GM18861 (cell line): ENCODE measurements at regions not wholly inside any gene's neighbourhood (a gene's known extent, or its start where the extent isn't known, plus 50 kb on each side); places are given as distances from the start of the nearest gene placed in this dataset.
"Not testable (repeated sequence)": the region's sequence is repeated elsewhere in the genome, so short reads cannot be mapped to it uniquely, and the experiment has no call there.

Experiments
- ATAC-seq: cut with Tn5 transposase; IDR thresholded peaks from one replicate; pipeline ENCODE4 v1.9.1; 2021; ENCODE audit not compliant: unreplicated experiment

GRCh38 chr6:71588490-71588889 lies 297.9 kb upstream of the RIMS1 start:
- no peak for ATAC-seq

DNA sequence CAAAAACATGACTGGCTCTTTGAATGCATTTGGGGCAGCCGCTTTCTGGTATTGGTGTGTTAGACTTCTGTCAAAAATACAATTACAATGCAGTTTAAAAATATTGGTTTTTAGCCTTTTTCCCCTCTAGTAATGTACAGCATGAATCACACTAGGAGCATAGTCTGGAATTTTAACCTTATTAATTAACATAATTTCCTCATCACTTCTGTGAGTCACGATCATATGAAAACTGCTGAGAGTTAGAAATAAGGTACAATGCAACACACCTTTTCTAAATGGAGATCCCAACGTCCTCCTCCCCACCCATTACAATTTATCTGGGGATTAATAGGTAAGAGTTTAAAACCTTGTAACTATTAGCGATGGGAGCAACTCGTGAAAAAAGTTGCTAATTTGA lies 297.1 kb upstream of the RIMS1 start:
- ATAC-seq = no peak

- ATAC-seq = no peak
Observed at GRCh38 chr6:71592643-71593042, 293.7 kb upstream of the RIMS1 start.

DNA sequence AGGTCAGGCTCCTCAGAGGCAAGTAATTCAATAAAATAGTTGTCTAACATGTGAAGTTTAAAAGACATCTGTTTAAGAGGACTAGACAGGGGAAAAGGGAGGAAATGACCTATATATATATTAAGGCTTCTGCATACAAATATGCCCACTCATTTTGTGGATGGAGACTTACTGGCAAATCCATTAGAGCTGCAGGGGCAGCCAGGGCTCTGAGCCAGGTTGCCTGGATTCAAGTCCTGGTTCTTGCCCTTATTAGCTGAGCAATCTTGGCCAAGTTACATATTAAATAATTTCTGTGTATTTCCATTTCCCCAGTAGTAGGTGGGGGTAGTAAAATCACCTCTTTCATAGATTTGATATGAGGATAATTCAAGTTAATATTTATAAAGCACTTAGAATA lies 287.0 kb upstream of the RIMS1 start:
- no peak for ATAC-seq

- ATAC-seq = no peak
Observed at GRCh38 chr6:71602385-71603007, 283.9 kb upstream of the RIMS1 start.

DNA sequence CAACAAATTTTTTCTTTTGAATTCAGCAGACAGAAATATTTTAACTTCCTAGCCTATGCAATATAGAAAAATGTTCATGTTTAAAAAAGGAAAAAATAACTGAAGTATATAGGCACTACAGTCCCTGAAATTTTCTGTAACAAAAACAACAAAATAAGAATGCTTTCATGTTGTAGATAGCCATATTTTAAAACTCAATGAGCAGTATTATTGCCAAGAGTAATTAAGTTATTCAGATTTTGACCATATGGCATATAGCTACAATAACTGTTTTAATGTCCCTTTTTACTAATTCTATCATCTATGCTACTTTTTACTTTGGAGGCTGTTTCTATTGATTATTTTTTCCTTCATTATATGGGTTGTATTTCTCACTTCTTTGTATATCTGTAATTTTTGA lies 283.3 kb upstream of the RIMS1 start:
- no peak for ATAC-seq

- ATAC-seq = no peak
Observed at GRCh38 chr6:71608646-71609045, 277.7 kb upstream of the RIMS1 start.

DNA sequence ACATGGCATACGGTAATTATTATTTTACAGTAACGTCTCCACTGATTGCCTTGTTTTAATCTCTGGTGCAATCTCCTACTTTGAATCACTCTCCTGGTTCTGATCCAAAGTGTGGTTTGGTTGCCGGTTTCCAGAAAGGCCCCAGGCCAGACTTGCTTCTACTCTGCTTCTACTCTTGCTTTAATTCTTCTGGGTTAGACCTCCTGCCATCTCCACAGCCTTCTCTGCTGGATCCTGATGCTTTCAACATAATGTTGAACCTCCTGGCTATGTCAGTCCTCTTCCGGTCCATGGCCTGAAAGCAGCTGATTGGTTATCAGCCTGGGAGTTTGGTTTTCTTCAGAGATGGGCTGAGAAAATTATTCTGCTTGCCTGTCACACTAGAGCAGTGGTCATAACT lies 266.5 kb upstream of the RIMS1 start:
- no peak for ATAC-seq

DNA sequence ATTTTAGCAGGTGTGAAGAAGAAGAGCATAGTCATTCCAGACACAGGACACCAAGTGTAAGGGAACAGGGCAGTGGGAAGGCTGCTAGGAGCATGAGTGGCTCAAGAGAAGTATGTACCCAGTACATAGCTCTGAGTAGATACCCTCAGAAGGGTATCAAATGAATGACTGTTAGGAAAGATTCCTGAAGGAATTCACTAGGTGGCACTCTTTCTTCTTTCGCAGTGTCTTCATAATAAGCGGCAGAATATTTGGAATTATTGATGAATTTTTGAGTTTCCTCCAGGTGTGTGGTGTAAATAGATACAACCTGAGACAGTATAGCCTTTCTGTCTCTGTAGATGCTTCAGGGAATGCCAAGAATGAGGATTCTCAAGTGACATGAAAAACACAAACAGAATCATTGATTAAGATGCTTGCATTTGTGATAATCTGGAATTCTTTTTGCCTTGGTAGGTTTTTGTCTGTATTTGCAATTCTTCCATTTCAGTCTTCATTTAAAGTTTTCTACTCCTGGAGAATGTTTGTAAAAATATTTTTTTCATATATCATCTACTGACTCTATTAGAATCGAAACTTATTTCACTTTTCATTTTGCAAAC lies 264.3 kb upstream of the RIMS1 start:
- ATAC-seq = no peak

DNA sequence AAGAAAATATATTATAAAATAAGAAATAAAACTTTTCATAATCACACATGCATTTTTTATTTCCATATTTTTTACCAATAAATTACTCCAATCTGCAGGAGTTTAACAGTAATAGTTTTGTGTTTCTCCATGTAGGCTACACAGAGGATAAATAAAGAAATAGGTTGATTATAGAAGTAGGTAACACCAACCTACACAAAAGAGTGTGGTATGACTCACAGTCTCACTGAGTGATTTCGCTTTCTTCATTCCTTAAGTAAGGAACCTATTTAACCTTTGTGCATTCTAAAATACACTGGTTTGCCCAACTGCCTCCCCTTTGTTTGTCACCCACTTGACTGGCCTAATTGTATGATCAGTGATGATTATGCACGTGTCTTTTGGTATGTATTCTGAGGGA lies 244.2 kb upstream of the RIMS1 start:
- no peak for ATAC-seq

DNA sequence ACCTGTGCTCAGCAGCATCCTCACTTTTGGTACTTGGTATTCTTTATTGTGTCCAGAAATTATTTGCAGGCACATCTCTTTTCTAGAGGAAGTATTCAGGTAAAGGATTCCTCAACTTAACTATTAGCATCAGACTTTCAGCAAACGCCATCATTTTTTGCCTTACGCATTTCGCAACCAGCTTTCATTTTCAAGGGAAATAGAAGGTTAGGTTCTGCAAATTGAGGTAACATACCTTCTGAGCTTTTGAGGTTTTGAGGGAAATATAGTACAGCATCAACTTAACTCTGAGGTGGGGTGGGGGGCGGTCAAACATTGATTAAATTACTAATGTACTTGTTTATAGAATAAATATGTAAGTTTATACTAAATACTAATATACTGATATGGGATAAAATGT lies 243.6 kb upstream of the RIMS1 start:
- ATAC-seq = no peak

DNA sequence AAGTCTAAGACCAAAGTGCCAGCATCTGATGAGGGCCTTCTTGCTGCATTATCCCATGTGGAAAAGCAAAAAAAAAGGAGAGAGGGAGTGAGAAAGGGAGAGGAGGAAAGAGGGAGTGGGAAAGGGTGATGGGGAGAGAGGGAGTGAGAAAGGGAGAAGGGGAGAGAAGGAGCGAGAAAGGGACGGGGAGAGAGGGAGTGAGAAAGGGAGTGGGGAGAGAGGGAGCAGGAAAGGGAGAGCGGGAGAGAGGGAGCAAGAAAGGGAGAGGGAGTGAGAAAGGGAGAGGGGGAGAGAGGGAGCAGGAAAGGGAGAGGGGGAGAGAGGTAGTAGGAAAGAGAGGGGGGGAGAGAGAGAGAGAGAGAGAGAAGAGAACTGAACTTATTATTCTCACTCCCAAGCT lies 241.1 kb upstream of the RIMS1 start:
- ATAC-seq = no peak

DNA sequence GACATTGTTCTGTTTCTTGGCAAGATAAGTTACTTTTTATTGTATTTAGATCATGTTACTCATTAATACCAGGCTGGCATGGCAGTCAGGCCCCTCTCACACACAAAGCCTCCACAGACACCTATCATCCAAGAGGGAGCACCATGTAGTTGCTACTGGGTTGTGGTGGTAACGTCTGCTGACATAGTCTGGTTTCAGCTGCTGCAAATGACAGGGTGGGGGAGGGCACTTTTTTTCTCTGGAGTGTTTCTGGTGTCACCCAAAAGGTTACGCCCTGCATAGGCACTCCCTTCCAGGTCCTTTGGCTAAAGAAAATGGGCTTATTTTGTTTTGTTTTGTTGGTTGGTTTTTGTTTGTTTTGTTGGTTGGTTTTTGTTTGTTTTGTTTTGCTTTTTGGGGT lies 236.4 kb upstream of the RIMS1 start:
- no peak for ATAC-seq

GRCh38 chr6:71651636-71652035 lies 234.7 kb upstream of the RIMS1 start:
- no peak for ATAC-seq

- ATAC-seq = no peak
Observed at GRCh38 chr6:71656121-71656520, 230.2 kb upstream of the RIMS1 start.

DNA sequence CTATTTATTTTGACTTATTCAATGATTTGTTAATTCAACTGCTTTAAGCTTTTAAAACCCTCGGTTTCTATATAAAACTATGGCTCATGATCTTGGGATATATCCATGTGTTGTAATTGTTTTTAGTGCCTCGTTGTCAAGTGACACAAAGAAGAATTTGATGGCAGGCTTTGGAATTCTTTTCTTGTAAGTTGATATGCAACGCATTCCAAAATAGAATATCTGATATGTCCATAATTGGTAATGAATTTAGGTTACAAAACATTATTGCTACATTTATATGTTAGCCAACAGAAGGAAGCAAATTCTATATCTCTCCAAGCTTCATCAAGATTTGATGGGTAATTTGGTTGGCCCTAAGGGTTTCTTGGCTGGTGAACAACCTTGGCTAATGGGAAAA lies 220.4 kb upstream of the RIMS1 start:
- ATAC-seq = no peak

- ATAC-seq = no peak
Observed at GRCh38 chr6:71672876-71673275, 213.5 kb upstream of the RIMS1 start.

DNA sequence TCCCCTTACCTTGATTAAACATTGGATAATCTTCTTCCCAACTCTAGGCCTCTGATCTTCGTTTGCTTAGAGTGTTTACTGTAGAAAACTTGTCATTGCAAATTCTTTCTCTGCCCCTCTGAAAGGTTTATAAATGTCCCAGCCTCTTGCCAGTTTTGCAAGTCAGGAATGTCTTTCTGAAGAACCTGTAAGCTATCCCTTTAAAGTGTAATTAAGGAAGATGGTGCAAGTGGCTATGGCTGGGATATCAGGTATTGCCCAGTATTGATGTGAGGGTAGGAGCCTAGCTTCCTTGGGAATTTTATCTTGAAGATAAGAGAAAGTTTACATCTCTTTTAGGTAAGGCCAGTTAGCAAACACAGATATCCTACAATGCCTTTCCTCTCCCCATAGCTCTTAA lies 211.0 kb upstream of the RIMS1 start:
- ATAC-seq = no peak

GRCh38 chr6:71676298-71676697 lies 210.1 kb upstream of the RIMS1 start:
- no peak for ATAC-seq

- no peak for ATAC-seq
Observed at GRCh38 chr6:71678091-71678490, 208.3 kb upstream of the RIMS1 start.

DNA sequence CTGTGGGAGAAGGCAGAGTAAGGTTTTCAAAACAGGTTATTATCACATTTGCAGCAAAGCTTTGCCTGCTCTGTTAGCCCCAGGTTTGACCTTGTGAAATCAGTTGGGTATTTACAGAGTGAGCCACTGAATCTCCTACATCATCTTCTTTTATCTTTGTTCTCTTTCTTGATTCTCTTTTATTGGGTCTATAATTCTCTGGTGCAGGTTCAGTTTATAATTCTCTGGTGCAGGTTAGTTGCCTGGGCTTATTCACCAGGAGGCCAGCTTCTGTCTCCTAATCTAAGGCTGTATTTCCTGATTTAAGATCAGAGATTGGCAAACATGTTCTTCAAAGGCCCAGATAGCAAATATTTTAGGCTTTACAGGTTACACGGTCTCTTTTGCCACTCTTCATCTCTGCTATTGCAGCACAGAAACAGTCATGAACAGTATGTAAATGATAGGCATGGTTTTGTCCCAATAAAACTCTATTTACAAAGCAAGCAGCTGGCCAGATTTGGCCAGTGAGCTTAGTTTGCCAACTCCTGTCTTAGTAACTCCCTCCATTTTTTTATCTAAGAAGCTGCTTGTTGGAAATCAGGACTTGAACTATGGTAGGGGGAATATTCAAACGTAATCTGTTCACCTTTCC lies 205.0 kb upstream of the RIMS1 start:
- ATAC-seq = no peak

GRCh38 chr6:71686021-71686677 lies 200.2 kb upstream of the RIMS1 start:
- not testable (repeated sequence) for ATAC-seq
